Bronchial epithelial cell (primary cell): ENCODE measurements at regions not wholly inside any gene's neighbourhood (a gene's known extent, or its start where the extent isn't known, plus 50 kb on each side); places are given as distances from the start of the nearest gene placed in this dataset.

Source experiments
- DNase-seq: peaks from one replicate; pipeline ENCODE4 v3.0.0-alpha.2; 2010; ENCODE audit warnings: low read depth
- FAIRE-seq: peaks from 2 replicates; lab custom pipeline; 2011; peaks lifted over from hg19 to GRCh38; lab: Jason Lieb, UNC
- H3K27me3 ChIP-seq: 2 replicates; pipeline ENCODE4 v1.5.1; 2011; ENCODE audit warnings: low read length; ENCODE audit not compliant: control insufficient read depth, insufficient read depth
- H3K36me3 ChIP-seq: 2 replicates; pipeline ENCODE4 v1.5.1; 2011; ENCODE audit warnings: low read length; ENCODE audit not compliant: control insufficient read depth, insufficient read depth
- H3K4me3 ChIP-seq: 2 replicates; pipeline ENCODE4 v1.5.1; 2011; ENCODE audit warnings: mild to moderate bottlenecking, low read depth, low read length, control low read depth
- TF ChIP-seq, protein P1 (sequence below): IDR thresholded peaks from 2 replicates; pipeline ENCODE4 v1.5.1; 2011; ENCODE audit warnings: mild to moderate bottlenecking, moderate library complexity, low read length, control low read depth, inconsistent platforms; ENCODE audit not compliant: insufficient read depth, severe bottlenecking

DNA sequence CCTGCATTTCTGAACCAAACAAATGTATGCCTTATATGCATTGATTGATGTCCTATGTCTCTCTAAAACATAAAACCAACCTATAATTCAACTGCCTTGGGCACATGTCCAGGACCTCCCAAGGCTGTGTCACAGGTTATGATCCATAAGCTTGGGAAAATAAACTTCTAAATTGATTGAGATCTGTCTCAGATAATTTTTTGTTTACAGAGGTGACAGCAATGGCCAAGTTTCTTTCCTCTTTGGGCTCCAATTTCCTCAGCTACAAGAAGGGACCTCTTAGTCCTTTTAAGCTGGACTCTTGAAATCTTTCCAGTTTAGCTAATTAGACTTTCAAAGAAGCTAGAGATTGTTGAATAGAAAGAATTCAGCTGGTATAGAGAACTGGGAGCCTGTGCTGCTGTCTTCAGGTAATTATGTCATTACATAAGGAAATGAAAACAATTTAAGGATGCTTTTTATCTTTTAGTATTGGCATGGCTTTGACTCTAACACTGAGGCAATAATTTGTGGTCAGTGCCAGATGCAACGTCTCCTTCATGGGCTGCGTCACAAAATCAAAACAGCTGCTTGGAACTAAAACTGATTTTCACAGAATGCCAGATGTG, 412.1 kb upstream of the TRIB2 start:
- no peak for FAIRE-seq
- no peak for DNase-seq
- H3K36me3 ChIP-seq: no peaks in the 10 kb centered on the region
- H3K4me3 ChIP-seq: no peak overlapping the region
- TF ChIP-seq, protein P1, sequence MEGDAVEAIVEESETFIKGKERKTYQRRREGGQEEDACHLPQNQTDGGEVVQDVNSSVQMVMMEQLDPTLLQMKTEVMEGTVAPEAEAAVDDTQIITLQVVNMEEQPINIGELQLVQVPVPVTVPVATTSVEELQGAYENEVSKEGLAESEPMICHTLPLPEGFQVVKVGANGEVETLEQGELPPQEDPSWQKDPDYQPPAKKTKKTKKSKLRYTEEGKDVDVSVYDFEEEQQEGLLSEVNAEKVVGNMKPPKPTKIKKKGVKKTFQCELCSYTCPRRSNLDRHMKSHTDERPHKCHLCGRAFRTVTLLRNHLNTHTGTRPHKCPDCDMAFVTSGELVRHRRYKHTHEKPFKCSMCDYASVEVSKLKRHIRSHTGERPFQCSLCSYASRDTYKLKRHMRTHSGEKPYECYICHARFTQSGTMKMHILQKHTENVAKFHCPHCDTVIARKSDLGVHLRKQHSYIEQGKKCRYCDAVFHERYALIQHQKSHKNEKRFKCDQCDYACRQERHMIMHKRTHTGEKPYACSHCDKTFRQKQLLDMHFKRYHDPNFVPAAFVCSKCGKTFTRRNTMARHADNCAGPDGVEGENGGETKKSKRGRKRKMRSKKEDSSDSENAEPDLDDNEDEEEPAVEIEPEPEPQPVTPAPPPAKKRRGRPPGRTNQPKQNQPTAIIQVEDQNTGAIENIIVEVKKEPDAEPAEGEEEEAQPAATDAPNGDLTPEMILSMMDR: no peak
- H3K27me3 ChIP-seq: no peaks in the 10 kb centered on the region

DNA sequence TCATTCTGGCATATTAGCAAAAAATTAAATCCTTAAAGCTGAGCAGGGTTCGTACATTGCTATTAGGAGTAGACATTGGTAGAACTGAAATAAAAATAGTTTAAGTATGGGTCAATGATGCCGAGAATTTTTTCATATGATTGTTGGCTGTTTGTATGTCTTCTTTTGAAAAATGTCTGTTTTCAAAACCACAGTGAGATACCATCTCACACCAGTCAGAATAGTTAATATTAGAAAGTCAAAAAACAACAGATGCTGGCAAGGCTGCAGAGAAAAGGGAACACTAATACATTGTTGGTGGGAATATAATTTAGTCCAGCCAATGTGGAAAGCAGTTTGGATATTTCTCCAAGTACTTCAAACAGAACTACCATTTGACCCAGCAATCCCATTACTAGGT, 410.8 kb upstream of the TRIB2 start:
- Histone ChIP-seq H3K36me3 (no peaks in the 10 kb centered on the region), H3K4me3 (no peak overlapping the region), H3K27me3 (no peaks in the 10 kb centered on the region)
- no peak for DNase-seq
- FAIRE-seq: no peak
- TF ChIP-seq, protein P1: no peak

DNA sequence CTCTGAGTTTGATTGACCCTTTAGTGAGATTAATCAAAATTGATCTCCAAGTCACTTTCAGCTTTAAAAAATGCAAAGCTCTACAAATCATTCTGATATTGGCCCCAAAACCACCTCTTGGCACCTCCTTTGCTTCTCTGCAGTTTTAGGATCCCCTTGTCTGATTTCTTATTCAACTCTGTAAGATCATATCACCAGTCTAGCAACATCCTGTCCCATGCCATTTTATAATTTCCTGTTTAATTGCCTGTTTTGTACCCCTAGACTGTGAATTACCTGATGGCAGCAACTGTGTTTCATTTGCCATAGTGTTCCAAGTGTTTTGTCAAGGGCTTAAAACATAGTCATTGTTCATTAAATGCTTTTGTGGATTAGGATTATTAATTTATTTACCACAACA, 406.3 kb upstream of the TRIB2 start:
- FAIRE-seq (no peak), DNase-seq (no peak)
- no peak overlapping the region for H3K4me3 ChIP-seq
- no peaks in the 10 kb centered on the region for H3K27me3 ChIP-seq
- TF ChIP-seq, protein P1: no peak
- no peaks in the 10 kb centered on the region for H3K36me3 ChIP-seq

DNA sequence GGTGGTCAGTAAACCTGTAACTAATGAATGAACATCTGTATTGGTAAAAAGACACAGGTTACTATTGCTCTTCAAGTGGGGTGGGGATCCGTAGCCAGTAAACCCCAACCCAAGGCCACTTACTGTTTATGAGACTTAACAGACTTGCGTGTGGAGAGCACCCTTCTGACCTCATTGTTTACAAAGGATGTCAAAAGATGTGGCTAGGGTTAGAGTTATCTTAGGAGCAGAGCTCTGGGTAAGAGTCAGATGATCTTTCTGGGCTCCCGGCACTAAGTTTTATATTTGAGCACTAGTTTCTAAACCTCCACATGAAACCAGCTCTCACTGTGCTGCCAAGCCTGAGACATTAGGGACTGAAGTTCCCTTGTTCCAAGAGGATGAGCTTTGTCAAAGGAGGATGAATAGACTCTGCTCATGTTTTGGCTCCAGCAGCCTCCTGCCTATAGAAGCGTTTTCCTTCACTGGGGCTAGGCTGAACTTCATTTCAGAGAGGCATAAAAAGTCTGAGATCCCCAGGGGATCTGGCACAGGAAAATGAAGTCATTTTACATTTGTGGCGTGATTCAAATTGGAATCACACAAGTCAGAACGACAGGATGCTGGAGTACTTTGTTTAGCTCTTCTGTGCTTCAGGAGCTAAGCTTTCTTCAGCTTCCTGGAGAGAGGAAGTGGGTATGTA, 403.1 kb upstream of the TRIB2 start:
- TF ChIP-seq, protein P1: no peak
- FAIRE-seq (no peak), DNase-seq (no peak)
- no peak overlapping the region for H3K4me3 ChIP-seq
- no peaks in the 10 kb centered on the region for H3K36me3 ChIP-seq
- H3K27me3 ChIP-seq: no peaks in the 10 kb centered on the region

DNA sequence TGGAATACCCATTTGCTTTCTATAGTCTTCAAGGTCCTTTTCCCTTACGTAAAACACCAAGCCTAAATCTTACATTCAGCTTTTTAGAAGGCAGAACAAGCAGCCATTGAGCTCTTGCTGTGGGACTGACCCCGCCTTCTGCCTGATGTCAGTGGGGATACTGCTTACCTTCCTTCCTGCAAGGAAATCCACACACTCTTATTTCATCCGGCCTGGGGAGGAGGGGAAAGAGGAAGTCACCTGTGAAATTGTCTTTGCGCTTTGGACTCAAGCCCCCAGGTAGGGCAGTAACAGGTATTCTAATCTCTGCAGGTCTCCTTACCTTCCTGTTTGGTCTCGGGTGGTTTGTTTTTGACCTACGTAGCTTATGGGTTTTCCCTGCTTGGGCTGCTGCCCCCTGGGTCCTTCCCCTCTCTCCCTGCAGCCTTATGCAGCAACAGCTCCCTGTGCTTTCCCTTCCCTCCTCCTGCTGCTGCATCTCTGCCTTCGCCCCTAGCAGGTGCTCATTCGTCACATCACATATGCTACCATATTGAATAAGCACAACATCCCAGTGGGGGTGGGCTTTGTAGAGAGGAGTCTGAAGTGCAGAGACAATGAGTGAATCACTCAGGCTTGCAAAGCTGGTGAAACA, 402.5 kb upstream of the TRIB2 start:
- TF ChIP-seq, protein P1: no peak
- Histone ChIP-seq H3K36me3 (no peaks in the 10 kb centered on the region), H3K4me3 (no peak overlapping the region), H3K27me3 (no peaks in the 10 kb centered on the region)
- no peak for FAIRE-seq
- DNase-seq: no peak

DNA sequence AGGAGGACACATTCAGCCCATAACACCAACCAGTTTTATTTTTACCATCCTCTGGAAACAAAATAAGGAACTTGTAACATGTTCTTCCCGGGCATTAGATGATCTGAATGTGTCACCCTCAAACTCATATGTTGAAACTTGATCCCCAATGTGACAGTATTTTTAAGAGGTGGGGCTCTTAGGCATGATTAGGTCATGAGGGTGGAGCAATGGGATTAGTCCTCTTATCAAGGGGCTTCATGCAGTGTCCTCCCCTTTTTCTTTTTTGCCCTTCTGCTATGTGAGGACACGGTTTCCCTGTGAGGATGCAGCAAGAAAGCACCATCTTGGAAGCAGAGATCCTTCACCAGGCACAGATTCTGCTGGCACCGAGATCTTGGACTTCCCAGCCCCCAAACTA, 401.5 kb upstream of the TRIB2 start:
- TF ChIP-seq, protein P1: no peak
- Histone ChIP-seq H3K27me3 (no peaks in the 10 kb centered on the region), H3K36me3 (no peaks in the 10 kb centered on the region), H3K4me3 (no peak overlapping the region)
- DNase-seq: no peak
- no peak for FAIRE-seq
